Endometrium (tissue), 2 donors: ENCODE measurements at regions not wholly inside any gene's neighbourhood (a gene's known extent, or its start where the extent isn't known, plus 50 kb on each side); places are given as distances from the start of the nearest gene placed in this dataset.
"Not testable (repeated sequence)": the region's sequence is repeated elsewhere in the genome, so short reads cannot be mapped to it uniquely, and the experiment has no call there.

Source experiments
- FAIRE-seq: peaks from 2 replicates; lab custom pipeline; 2012; peaks lifted over from hg19 to GRCh38; lab: Jason Lieb, UNC
- donor health status: control.
- donor health status: control.

- no peak for FAIRE-seq
Measured at GRCh38 chr16:7805686-7806396, 473.2 kb downstream of the RBFOX1 start.

DNA sequence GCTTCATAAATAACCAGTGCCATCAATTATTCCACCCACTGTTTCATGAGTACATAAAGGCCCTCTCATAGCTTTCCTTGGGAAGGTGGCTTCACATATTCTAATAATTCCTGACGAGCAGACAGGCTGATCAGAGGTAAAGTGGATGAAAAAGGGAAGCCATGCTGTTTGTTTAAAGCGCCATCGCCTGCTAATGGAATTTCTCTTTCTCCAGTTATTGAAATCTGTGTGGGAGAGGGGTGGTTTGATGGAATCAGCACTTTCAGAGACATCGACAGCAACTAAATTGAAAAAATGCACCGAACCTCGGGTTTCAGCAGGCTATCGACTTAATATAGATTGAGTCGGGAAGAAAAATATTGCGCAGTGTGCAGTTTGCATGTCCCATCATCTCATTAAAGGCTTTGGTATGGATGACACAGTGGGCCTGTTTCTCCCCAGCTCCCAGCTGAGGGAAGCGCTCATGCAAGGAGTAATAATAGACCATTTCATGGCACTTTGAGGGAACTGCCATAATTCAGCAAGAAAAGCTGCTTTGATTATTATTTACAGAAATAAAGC, 472.1 kb downstream of the RBFOX1 start:
- FAIRE-seq, result no peak

GRCh38 chr16:7792346-7792745, 459.7 kb downstream of the RBFOX1 start:
- no peak for FAIRE-seq

DNA sequence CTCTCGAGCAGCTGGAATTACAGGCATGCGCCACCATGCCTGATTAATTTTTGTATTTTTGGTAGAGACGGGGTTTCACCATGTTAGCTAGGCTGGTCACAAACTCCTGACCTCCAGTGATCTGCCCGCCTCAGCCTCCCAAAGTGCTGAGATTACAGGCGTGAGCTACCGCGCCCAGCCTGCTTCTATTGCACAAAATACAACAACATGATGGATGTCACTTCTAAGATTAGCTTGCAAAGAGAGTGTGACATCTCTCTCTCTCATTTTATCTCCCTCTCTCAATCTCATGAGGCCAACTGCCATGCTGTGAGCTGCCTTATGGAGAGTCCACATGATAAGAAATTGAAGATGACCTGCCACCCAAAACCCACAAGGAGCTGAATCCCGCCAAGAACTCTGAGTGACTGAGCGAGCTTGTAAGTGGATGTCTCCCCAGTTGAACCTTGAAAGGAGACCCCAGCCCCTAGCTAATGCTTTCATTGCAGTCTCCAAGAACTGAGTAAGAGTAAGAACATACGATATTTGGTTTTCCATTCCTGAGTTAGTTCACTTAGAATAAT, 458.5 kb downstream of the RBFOX1 start:
- no peak for FAIRE-seq

DNA sequence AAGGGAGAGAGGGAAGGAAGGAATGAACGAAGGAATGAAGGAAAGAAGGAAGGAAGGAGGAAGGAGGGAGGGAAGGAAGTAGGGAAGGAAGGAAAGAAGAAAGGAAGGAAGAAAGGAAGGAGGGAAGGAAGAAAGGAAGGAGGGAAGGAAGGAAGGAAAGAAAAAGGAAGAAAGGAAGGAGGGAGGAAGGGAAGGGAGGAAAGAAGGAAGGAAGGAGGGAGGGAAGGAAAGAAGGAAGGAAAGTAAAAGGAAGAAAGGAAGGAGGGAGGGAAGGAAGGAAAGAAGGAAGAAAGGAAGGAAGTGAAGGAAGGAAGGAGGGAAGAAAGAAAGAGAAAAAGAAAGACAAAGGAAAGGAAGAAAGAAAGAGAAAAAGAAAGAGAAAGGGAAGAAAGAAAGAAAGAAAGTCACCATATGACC, 442.4 kb downstream of the RBFOX1 start:
- no peak for FAIRE-seq

- FAIRE-seq, result no peak
Measured at GRCh38 chr16:7772722-7773121, 440.1 kb downstream of the RBFOX1 start.

- not testable (repeated sequence) for FAIRE-seq
Measured at GRCh38 chr16:7769091-7769490, 436.4 kb downstream of the RBFOX1 start.

GRCh38 chr16:7765079-7765550, 432.5 kb downstream of the RBFOX1 start:
- FAIRE-seq, result no peak

DNA sequence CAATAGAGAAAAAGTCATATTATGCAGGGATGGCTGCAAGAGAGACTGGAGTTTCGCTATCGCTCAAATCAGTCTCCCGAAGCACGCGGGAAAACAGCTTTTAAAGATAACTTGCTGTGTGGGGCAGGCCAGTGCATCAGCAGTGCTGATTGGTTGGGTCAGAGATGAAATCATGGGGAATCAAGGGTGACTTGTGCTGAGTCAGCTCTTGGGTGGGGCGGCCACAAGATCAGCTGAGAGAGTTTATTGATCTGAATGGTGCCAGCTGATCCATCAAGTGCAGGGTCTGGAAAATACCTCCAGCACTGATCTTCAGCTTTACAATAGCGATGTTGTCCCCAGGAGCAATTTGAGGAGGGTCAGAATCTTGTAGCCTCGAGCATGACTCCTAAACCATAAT, 430.5 kb downstream of the RBFOX1 start:
- no peak for FAIRE-seq
